ENCODE measurements at regions not wholly inside any gene's neighbourhood (a gene's known extent, or its start where the extent isn't known, plus 50 kb on each side); places are given as distances from the start of the nearest gene placed in this dataset.

GRCh38 chr13:93003531-93003930 is 223.1 kb upstream of the GPC6 start:
- 28% methylated on average over 3 of the region's 3 CpGs for whole genome bisulfite sequencing (ENCODE audit: low lambda C conversion rate)
- CTCF ChIA-PET (ENCODE audit: low intra/inter-chr PET ratio, low total read pairs), result no interaction called here
- intact Hi-C loops (cut with micrococcal nuclease; ENCODE audit: unreplicated experiment), result no loop called here

More at GRCh38 chr13:93003531-93003930, 223.1 kb upstream of the GPC6 start:
- Histone ChIP-seq H3K4me3 (replicated peaks in 1 of 3; ENCODE audit: insufficient read depth in 1 of 3, low read depth in 2 of 3, low read length in 3 of 3) (no peak overlapping the region), H3K9me3 (ENCODE audit: low read length) (no peaks in the 10 kb centered on the region), H3K27me3 (ENCODE audit: control insufficient read depth in 1 of 2, insufficient read depth in 2 of 2, low read length in 2 of 2) (no peaks in the 10 kb centered on the region), H3K4me1 (ENCODE audit: insufficient read depth, low read length) (no peaks in the 10 kb centered on the region), H2AFZ (ENCODE audit: low read length) (no peak overlapping the region), H3K27ac (ENCODE audit: extremely low read length, insufficient read depth, low read length) (no peak overlapping the region), H3K9ac (ENCODE audit: insufficient read depth, low read depth, low read length) (no peak overlapping the region), H3K4me2 (ENCODE audit: low read depth, low read length) (no peak overlapping the region), H3K79me2 (ENCODE audit: insufficient read depth, low read length) (no peaks in the 10 kb centered on the region), H3K36me3 (replicated peaks in 1 of 2; ENCODE audit: control insufficient read depth in 1 of 2, insufficient read depth in 2 of 2, low read length in 2 of 2) (no peaks in the 10 kb centered on the region), H4K20me1 (ENCODE audit: insufficient read depth, low read length) (no peaks in the 10 kb centered on the region)
- FAIRE-seq (no peak), ATAC-seq (no peak), DNase-seq (ENCODE audit: low spot score) (no peak)
- BruUV-seq (replicated peaks), result no TSS peak
- TF ChIP-seq STAT6 (CRISPR knock-in tag; IDR thresholded peaks at IDR 0.05; ENCODE audit: borderline replicate concordance) (no peak), SNAI1 (CRISPR knock-in tag; IDR thresholded peaks at IDR 0.05; ENCODE audit: borderline replicate concordance) (no peak), ZNF672 (CRISPR knock-in tag; IDR thresholded peaks at IDR 0.05) (no peak), FOSL2 (CRISPR knock-in tag; IDR thresholded peaks at IDR 0.05) (no peak), ATM (IDR thresholded peaks at IDR 0.05; ENCODE audit: borderline replicate concordance) (no peak), RCOR2 (CRISPR knock-in tag; IDR thresholded peaks at IDR 0.05) (no peak), MED1 (CRISPR knock-in tag; IDR thresholded peaks at IDR 0.05) (no peak), KLF6 (CRISPR knock-in tag; IDR thresholded peaks at IDR 0.05) (no peak)
- in situ Hi-C loops (cut with HindIII; ENCODE audit: extremely low pct_ligation_motif_present, low pct_unique_long_range_greater_than_20kb), result no loop called here
- POLR2A ChIA-PET, result interaction anchor here (0.6 kb wide), 1 partner anchor 16 kb away, joined by 3 read pairs; no protein-coding TSS in a partner anchor

Data from HepG2 (cell line).